ENCODE measurements at regions not wholly inside any gene's neighbourhood (a gene's known extent, or its start where the extent isn't known, plus 50 kb on each side); places are given as distances from the start of the nearest gene placed in this dataset.

GRCh38 chr7:51757960-51758359, 441.4 kb upstream of the COBL start:
- H3K27ac Mint-ChIP-seq (ENCODE audit: unreplicated experiment) = no peak overlapping the region
- H3K36me3 ChIP-seq (ENCODE audit: insufficient read depth, low read length) = no peaks in the 10 kb centered on the region
- FAIRE-seq = no peak
- no peak overlapping the region for H3K4me3 Mint-ChIP-seq (ENCODE audit: unreplicated experiment)
- H3K36me3 Mint-ChIP-seq (ENCODE audit: low read depth, unreplicated experiment) = no peaks in the 10 kb centered on the region
- H3K4me1 Mint-ChIP-seq (ENCODE audit: low read depth, unreplicated experiment) = peaks cover 6% of the 10 kb centered on the region
- H3K9me3 Mint-ChIP-seq (ENCODE audit: unreplicated experiment) = no peaks in the 10 kb centered on the region
- no peaks in the 10 kb centered on the region for H3K27me3 ChIP-seq (ENCODE audit: insufficient read depth, low read length)
- no peak overlapping the region for H3K4me3 ChIP-seq (ENCODE audit: insufficient read depth, low read depth, low read length)
- no peak overlapping the region for H3K9ac ChIP-seq (ENCODE audit: low read length)
- no peaks in the 10 kb centered on the region for H3K27me3 Mint-ChIP-seq (ENCODE audit: low read depth, unreplicated experiment)
- no peak overlapping the region for H2AFZ ChIP-seq (ENCODE audit: low read depth, low read length)
- H3K9me3 ChIP-seq (ENCODE audit: insufficient read depth, low read depth, low read length) = no peaks in the 10 kb centered on the region
- no peak for DNase-seq (ENCODE audit: low read depth)
- H3K4me2 ChIP-seq (ENCODE audit: low read length) = no peak overlapping the region
- no peak overlapping the region for H3K27ac ChIP-seq (ENCODE audit: low read depth, low read length)
- H3K79me2 ChIP-seq (ENCODE audit: insufficient read depth, low read length) = no peaks in the 10 kb centered on the region
- no peak for TF ChIP-seq EZH2 (IDR thresholded peaks at IDR 0.05; ENCODE audit: insufficient read depth, low read length)
- TF ChIP-seq, protein P1, sequence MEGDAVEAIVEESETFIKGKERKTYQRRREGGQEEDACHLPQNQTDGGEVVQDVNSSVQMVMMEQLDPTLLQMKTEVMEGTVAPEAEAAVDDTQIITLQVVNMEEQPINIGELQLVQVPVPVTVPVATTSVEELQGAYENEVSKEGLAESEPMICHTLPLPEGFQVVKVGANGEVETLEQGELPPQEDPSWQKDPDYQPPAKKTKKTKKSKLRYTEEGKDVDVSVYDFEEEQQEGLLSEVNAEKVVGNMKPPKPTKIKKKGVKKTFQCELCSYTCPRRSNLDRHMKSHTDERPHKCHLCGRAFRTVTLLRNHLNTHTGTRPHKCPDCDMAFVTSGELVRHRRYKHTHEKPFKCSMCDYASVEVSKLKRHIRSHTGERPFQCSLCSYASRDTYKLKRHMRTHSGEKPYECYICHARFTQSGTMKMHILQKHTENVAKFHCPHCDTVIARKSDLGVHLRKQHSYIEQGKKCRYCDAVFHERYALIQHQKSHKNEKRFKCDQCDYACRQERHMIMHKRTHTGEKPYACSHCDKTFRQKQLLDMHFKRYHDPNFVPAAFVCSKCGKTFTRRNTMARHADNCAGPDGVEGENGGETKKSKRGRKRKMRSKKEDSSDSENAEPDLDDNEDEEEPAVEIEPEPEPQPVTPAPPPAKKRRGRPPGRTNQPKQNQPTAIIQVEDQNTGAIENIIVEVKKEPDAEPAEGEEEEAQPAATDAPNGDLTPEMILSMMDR (IDR thresholded peaks at IDR 0.05; ENCODE audit: insufficient read depth, low read depth, low read length) = no peak
- H3K4me1 ChIP-seq (ENCODE audit: insufficient read depth, low read length) = no peaks in the 10 kb centered on the region
- H4K20me1 ChIP-seq (ENCODE audit: insufficient read depth, low read length) = no peaks in the 10 kb centered on the region

DNA sequence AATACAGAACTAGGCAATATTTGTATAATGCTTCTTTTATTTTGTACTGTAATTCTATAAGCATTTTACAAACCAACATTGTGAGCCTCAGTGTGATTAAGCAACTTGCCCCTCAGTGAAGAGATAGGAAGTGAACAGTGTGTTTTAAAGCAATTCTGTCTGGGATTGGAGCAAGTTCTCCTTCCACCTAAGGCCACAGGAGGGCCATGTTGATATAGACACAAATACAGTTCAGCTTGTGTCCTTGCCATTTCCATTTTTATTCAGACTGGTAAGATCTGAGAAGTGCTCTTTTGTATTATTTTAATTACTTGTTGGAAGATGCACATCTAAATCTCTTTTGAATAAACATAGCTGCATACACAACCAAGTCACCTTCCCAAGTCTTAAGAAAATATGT, 416.3 kb upstream of the COBL start:
- Histone ChIP-seq H3K4me3 (ENCODE audit: insufficient read depth, low read depth, low read length) (no peak overlapping the region), H2AFZ (ENCODE audit: low read depth, low read length) (no peak overlapping the region), H3K36me3 (ENCODE audit: insufficient read depth, low read length) (no peaks in the 10 kb centered on the region), H3K27ac (ENCODE audit: low read depth, low read length) (no peak overlapping the region), H3K9me3 (ENCODE audit: insufficient read depth, low read depth, low read length) (peaks cover 3% of the 10 kb centered on the region), H3K4me1 (ENCODE audit: insufficient read depth, low read length) (no peaks in the 10 kb centered on the region), H3K4me2 (ENCODE audit: low read length) (no peak overlapping the region), H4K20me1 (ENCODE audit: insufficient read depth, low read length) (no peaks in the 10 kb centered on the region), H3K9ac (ENCODE audit: low read length) (no peak overlapping the region), H3K79me2 (ENCODE audit: insufficient read depth, low read length) (no peaks in the 10 kb centered on the region), H3K27me3 (ENCODE audit: insufficient read depth, low read length) (no peaks in the 10 kb centered on the region)
- TF ChIP-seq, protein P1 (IDR thresholded peaks at IDR 0.05; ENCODE audit: insufficient read depth, low read depth, low read length) = no peak
- TF ChIP-seq EZH2 (IDR thresholded peaks at IDR 0.05; ENCODE audit: insufficient read depth, low read length) = no peak
- Mint-ChIP-seq H3K27ac (ENCODE audit: unreplicated experiment) (no peak overlapping the region), H3K36me3 (ENCODE audit: low read depth, unreplicated experiment) (no peaks in the 10 kb centered on the region), H3K4me1 (ENCODE audit: low read depth, unreplicated experiment) (no peaks in the 10 kb centered on the region), H3K9me3 (ENCODE audit: unreplicated experiment) (no peaks in the 10 kb centered on the region), H3K27me3 (ENCODE audit: low read depth, unreplicated experiment) (peaks cover 8% of the 10 kb centered on the region), H3K4me3 (ENCODE audit: unreplicated experiment) (no peak overlapping the region)
- DNase-seq (ENCODE audit: low read depth) = no peak
- no peak for FAIRE-seq

GRCh38 chr7:51732116-51732515, 415.5 kb upstream of the COBL start:
- H3K36me3 Mint-ChIP-seq (ENCODE audit: low read depth, unreplicated experiment) = no peaks in the 10 kb centered on the region
- H2AFZ ChIP-seq (ENCODE audit: low read depth, low read length) = no peak overlapping the region
- H3K4me3 Mint-ChIP-seq (ENCODE audit: unreplicated experiment) = no peak overlapping the region
- peaks cover 2% of the 10 kb centered on the region for H3K4me1 Mint-ChIP-seq (ENCODE audit: low read depth, unreplicated experiment)
- H3K27me3 ChIP-seq (ENCODE audit: insufficient read depth, low read length) = no peaks in the 10 kb centered on the region
- no peak overlapping the region for H3K27ac Mint-ChIP-seq (ENCODE audit: unreplicated experiment)
- DNase-seq (ENCODE audit: low read depth) (no peak), FAIRE-seq (no peak)
- H3K4me1 ChIP-seq (ENCODE audit: insufficient read depth, low read length) = no peaks in the 10 kb centered on the region
- no peaks in the 10 kb centered on the region for H3K9me3 Mint-ChIP-seq (ENCODE audit: unreplicated experiment)
- H3K9me3 ChIP-seq (ENCODE audit: insufficient read depth, low read depth, low read length) = peaks cover 3% of the 10 kb centered on the region
- no peak overlapping the region for H3K27ac ChIP-seq (ENCODE audit: low read depth, low read length)
- H3K27me3 Mint-ChIP-seq (ENCODE audit: low read depth, unreplicated experiment) = peaks cover 8% of the 10 kb centered on the region
- no peak overlapping the region for H3K9ac ChIP-seq (ENCODE audit: low read length)
- H4K20me1 ChIP-seq (ENCODE audit: insufficient read depth, low read length) = no peaks in the 10 kb centered on the region
- TF ChIP-seq, protein P1 (IDR thresholded peaks at IDR 0.05; ENCODE audit: insufficient read depth, low read depth, low read length) = no peak
- TF ChIP-seq EZH2 (IDR thresholded peaks at IDR 0.05; ENCODE audit: insufficient read depth, low read length) = no peak
- no peaks in the 10 kb centered on the region for H3K36me3 ChIP-seq (ENCODE audit: insufficient read depth, low read length)
- H3K4me3 ChIP-seq (ENCODE audit: insufficient read depth, low read depth, low read length) = no peak overlapping the region
- no peak overlapping the region for H3K4me2 ChIP-seq (ENCODE audit: low read length)
- H3K79me2 ChIP-seq (ENCODE audit: insufficient read depth, low read length) = no peaks in the 10 kb centered on the region

Measured in astrocyte (in vitro differentiated cells and primary cell).